GM20000 (cell line): ENCODE measurements at regions not wholly inside any gene's neighbourhood (a gene's known extent, or its start where the extent isn't known, plus 50 kb on each side); places are given as distances from the start of the nearest gene placed in this dataset.

ENCODE experiments used
- DNase-seq: peaks from one replicate; pipeline ENCODE4 v3.0.0; 2012; ENCODE audit warnings: low spot score
- TF ChIP-seq, protein P1 (sequence below): IDR thresholded peaks from 2 replicates; pipeline ENCODE4 v1.5.1; 2012; ENCODE audit warnings: mild to moderate bottlenecking, control low read depth; ENCODE audit errors: extremely low read depth, missing control alignments

- TF ChIP-seq, protein P1, sequence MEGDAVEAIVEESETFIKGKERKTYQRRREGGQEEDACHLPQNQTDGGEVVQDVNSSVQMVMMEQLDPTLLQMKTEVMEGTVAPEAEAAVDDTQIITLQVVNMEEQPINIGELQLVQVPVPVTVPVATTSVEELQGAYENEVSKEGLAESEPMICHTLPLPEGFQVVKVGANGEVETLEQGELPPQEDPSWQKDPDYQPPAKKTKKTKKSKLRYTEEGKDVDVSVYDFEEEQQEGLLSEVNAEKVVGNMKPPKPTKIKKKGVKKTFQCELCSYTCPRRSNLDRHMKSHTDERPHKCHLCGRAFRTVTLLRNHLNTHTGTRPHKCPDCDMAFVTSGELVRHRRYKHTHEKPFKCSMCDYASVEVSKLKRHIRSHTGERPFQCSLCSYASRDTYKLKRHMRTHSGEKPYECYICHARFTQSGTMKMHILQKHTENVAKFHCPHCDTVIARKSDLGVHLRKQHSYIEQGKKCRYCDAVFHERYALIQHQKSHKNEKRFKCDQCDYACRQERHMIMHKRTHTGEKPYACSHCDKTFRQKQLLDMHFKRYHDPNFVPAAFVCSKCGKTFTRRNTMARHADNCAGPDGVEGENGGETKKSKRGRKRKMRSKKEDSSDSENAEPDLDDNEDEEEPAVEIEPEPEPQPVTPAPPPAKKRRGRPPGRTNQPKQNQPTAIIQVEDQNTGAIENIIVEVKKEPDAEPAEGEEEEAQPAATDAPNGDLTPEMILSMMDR: no peak
- no peak for DNase-seq
Measured at GRCh38 chr4:8702516-8703400, 110.2 kb downstream of the CPZ start.

GRCh38 chr4:8702020-8702495 lies 109.5 kb downstream of the CPZ start:
- DNase-seq: no peak
- TF ChIP-seq, protein P1: no peak

GRCh38 chr4:8701126-8702019 lies 108.8 kb downstream of the CPZ start:
- DNase-seq: no peak
- TF ChIP-seq, protein P1: no peak

- no peak for DNase-seq
- TF ChIP-seq, protein P1: no peak
Measured at GRCh38 chr4:8700531-8700930, 108.0 kb downstream of the CPZ start.

DNA sequence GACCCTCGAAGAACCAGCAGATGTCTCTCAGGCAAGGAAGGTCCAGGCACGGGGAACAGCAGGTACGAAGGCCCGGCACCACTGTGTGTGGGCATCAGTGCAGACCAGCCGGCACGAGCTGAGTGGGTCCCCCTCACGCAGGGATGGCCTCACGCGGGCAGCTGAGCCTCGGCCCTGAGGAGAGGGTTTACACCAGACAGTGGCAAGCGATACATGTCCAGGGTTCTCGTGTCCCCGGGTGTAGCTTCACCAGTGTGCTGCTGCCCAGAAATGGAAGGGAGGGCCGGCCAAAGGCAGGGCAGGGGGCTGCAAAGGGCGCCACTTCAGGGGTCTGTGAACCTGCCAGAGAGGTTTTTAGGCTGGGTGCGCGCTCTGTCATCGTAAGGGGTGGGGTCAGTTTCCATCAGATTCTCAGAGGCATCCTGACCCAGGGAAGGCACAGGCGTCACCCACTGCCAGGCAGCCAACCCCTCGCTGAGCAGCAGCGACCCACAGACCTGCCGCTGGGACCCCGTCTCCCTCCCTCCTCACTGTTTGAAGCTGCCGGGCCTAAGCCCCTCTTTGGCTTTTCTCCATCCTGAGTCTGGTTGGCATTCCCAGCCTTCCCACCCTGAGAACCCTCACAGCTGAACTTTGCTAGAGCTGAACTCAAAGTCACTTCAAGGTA lies 107.0 kb downstream of the CPZ start:
- TF ChIP-seq, protein P1: no peak
- DNase-seq: no peak

DNA sequence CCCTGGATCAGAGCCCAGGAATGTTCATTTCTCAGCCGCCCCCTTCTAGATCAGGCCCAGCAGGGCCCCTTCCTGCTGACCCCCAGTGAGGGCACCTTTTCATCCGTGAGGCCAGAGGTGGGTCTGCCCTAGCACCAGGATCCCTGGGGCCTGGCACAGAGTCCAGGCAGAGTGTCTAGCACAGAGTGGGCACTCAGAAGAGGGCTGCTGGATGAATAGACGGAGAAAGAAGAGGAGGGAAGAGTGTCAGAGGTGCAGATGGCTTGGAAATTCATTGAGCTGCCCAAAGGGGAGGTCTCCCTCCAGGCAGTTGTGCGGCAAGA lies 106.5 kb downstream of the CPZ start:
- no peak for DNase-seq
- TF ChIP-seq, protein P1: no peak
